Activated T-cell treated with anti-CD3 and anti-CD28 coated beads, Interleukin-2, amount 50 U/mL, for 72 hours (primary cell): ENCODE measurements at regions not wholly inside any gene's neighbourhood (a gene's known extent, or its start where the extent isn't known, plus 50 kb on each side); places are given as distances from the start of the nearest gene placed in this dataset.

Experiments
- ATAC-seq, 2 donors: fragments of 150-1000 bp; cut with Tn5 transposase; replicated peaks in 1 of 2; 2 replicates each; pipeline ENCODE4 v1.10.0; 2021; ENCODE audit warnings: moderate library complexity in 2 of 2, mild to moderate bottlenecking in 1 of 2
- DNase-seq, 2 donors: peaks; one replicate each; pipeline ENCODE4 v3.0.0; 2021 to 2022; ENCODE audit warnings: mixed read lengths in 1 of 2
- H3K27ac Mint-ChIP-seq: one replicate; pipeline ENCODE4 v1.8.0; 2022; ENCODE audit warnings: mild to moderate bottlenecking, moderate library complexity, mixed read lengths
- H3K27me3 Mint-ChIP-seq: one replicate; pipeline ENCODE4 v1.8.0; 2022; ENCODE audit warnings: low read depth, mixed read lengths
- H3K36me3 Mint-ChIP-seq, 2 donors: one replicate each; pipeline ENCODE4 v1.8.0; 2022; ENCODE audit warnings: mixed read lengths in 2 of 2, mild to moderate bottlenecking in 1 of 2; ENCODE audit not compliant: insufficient read depth in 2 of 2
- H3K4me1 Mint-ChIP-seq: one replicate; pipeline ENCODE4 v1.8.0; 2022; ENCODE audit warnings: low read depth, mixed read lengths
- H3K4me3 Mint-ChIP-seq, 2 donors: one replicate each; pipeline ENCODE4 v1.8.0; 2022; ENCODE audit warnings: mild to moderate bottlenecking in 2 of 2, mixed read lengths in 2 of 2, moderate library complexity in 2 of 2
- H3K9me3 Mint-ChIP-seq, 2 donors: one replicate each; pipeline ENCODE4 v1.8.0; 2022; ENCODE audit warnings: mixed read lengths in 2 of 2

DNA sequence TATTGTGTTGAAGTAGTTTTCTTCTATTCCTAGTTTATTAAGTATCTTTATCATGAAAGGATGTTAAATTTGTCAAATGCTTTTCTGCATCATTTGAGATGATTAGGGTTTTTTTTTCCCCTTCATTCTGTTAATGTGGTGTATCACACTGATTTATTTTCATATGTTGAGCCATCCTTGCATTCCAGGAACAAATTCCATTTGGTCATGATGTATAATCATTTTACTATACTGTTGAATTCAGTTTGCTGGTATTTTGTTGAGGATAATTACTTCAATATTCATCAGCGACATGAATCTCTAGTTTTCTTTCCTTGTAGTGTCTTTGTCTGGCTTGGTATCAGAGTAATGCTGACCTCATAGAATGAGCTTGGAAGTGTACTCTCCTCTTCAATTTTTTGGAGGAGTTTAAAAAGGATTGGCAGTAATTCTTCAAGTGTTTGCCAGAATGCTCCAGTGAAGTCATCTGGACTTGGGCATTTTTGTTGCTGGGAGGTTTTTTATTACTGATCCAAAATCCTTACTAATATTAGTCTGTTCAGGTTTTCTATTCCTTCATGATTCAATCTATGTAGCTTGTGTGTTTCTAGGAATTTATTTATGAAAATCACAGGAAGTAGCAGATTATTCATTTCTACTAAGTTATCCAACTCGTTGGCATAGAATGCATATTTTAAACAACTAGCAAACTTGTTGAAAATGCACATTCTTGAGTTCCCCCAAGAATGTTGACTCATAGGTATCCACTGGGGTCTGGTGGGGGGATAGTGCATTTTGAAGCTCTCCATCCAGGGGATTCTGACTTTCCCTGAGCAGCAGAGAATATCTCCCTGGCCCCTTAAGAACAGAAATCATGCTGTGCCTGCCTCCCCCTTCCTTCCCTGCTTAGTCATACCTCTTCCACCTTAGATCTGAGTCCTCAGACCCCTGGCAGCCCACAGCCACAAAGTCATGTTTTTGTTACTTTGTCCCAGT is 187.1 kb downstream of the BMP7 start:
- Mint-ChIP-seq H3K27me3 (peaks cover 6% of the 10 kb centered on the region), H3K9me3 (peaks cover 12 to 17% of the 10 kb centered on the region in 2 donors)

DNA sequence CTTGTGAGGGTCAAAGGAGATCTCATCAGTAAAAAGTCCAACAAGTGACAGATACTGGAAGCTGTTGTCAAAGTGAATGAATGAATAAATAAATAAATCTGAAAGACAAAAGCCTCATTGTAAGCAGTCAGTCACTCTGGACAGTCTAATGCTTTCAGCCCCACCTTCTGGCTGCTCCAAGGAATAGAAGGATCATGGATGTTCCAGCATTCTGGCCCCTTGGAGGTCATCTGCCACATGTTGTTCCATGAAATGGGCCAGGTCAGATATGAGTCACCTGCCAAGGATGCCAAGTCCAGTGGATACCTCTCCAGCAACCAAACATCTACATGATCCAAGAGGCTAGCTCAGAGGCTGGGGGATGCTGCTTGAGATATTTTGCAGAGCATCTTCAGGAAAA is 185.6 kb downstream of the BMP7 start:
- H3K4me3 Mint-ChIP-seq, result no peak overlapping the region
- peaks cover 9 to 17% of the 10 kb centered on the region in 2 donors for H3K9me3 Mint-ChIP-seq
- H3K27me3 Mint-ChIP-seq, result peaks cover 6% of the 10 kb centered on the region
- no peak overlapping the region for H3K27ac Mint-ChIP-seq
- DNase-seq (no peak), ATAC-seq (no peak)
- H3K4me1 Mint-ChIP-seq, result no peaks in the 10 kb centered on the region
- H3K36me3 Mint-ChIP-seq, result peaks cover 0 to 4% of the 10 kb centered on the region in 2 donors

More for the DNA sequence above, 187.1 kb downstream of the BMP7 start:
- DNase-seq, result no peak
- ATAC-seq, result no peak
- Mint-ChIP-seq H3K27ac (no peak overlapping the region), H3K4me1 (no peaks in the 10 kb centered on the region), H3K36me3 (peaks cover 0 to 4% of the 10 kb centered on the region in 2 donors), H3K4me3 (no peak overlapping the region)

DNA sequence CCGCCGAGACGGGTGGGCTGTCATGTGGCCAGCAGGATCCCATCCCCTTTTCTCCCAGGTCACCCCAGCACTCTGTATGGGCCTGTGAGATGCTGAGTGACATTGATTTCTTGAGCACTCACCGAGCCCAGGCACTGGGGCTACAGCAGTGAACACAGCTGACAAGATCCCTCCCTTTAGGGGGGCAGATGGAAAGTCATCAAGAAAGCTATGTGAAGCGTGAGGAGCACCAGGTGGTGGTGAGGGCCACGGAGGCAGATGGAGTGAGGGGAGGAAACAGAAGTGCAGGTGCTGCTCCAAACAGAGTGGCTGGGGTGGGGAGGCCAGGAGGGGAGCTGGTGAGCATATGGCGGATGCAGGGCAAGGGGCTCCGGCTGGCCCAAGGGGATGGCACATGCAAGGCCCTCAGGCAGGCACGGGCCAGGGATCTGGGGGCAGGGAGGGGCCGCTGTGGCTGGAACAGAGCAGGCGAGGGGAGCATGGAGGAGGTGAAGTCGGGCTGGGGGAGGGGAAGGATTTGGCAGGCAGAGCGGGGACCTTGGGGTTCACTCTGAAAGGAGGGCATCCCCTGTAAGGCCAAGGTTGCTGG is 184.0 kb downstream of the BMP7 start:
- Mint-ChIP-seq H3K4me3 (no peak overlapping the region), H3K9me3 (peaks cover 7 to 15% of the 10 kb centered on the region in 2 donors), H3K27me3 (peaks cover 7% of the 10 kb centered on the region), H3K27ac (no peak overlapping the region), H3K36me3 (no peaks in the 10 kb centered on the region), H3K4me1 (no peaks in the 10 kb centered on the region)
- ATAC-seq (no peak), DNase-seq (no peak)

DNA sequence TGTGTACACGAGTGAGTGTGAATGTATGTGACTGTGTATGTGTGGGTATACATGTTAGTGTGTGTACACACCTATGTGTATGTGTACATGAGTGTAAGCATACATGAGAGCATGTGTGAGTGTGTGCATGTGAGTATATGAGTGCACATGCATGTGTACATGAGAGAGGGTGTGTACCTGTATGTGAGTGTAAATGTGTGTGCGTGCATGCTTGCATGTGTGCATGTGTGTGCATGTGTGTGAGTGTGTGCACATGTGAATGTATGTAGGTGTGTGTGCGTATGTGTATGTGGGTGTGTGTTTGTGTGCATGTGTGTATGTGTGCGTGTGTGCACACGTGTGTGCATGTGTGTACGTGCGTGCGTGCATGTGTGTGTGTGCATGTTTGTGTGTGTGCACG is 183.4 kb downstream of the BMP7 start:
- Mint-ChIP-seq H3K36me3 (no peaks in the 10 kb centered on the region), H3K27ac (no peak overlapping the region), H3K27me3 (peaks cover 13% of the 10 kb centered on the region), H3K4me3 (no peak overlapping the region), H3K9me3 (peaks cover 6 to 13% of the 10 kb centered on the region in 2 donors), H3K4me1 (no peaks in the 10 kb centered on the region)
- no peak for DNase-seq
- no peak for ATAC-seq

DNA sequence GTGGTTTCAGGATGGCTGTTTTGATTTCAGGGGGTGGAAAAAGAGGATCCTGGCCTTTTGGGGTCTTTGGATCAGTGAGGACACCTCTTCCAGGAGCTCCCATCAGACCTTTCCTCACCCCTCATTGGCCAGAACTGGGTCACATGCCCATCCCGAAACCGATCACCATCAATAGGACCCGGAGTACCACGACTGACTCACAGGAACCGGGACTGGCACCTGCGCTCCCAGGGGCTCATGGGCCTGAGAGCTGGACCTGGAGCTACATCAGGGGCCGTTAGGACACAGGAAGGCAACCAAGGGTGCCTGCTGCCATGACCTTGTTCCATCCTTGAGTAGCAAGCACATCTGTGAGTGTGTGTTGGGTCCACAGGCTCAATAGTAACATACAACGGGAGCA is 180.4 kb downstream of the BMP7 start:
- DNase-seq, result no peak

DNA sequence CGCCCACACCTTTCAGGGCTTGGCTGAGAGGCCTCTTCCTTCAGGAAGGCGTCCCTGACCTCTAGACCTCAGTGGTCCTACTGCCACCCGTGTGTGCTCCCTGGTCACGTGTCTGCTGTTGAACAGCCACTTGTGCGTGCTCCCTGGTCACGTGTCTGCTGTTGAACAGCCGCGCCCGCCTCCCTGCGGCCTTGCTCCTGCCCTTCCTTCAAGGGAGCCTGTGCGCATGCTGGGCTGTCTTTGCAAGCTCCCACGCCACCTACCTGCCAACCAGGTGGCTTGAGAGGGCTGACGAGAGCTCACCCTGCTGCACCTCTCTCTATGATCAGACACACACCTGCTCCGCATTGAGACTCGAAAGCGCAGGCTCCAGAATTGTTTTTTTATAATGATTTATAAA is 179.3 kb downstream of the BMP7 start:
- no peak for DNase-seq
- H3K4me1 Mint-ChIP-seq, result peaks cover 9% of the 10 kb centered on the region
- peaks cover 3 to 4% of the 10 kb centered on the region in 2 donors for H3K9me3 Mint-ChIP-seq
- no peak overlapping the region for H3K4me3 Mint-ChIP-seq
- ATAC-seq, result no peak
- H3K27me3 Mint-ChIP-seq, result peaks cover 13% of the 10 kb centered on the region
- no peaks in the 10 kb centered on the region for H3K36me3 Mint-ChIP-seq
- no peak overlapping the region for H3K27ac Mint-ChIP-seq

More for the DNA sequence above, 180.4 kb downstream of the BMP7 start:
- H3K27me3 Mint-ChIP-seq, result peaks cover 13% of the 10 kb centered on the region
- no peak overlapping the region for H3K4me3 Mint-ChIP-seq
- H3K27ac Mint-ChIP-seq, result no peak overlapping the region
- no peak for ATAC-seq
- H3K36me3 Mint-ChIP-seq, result no peaks in the 10 kb centered on the region
- H3K4me1 Mint-ChIP-seq, result no peaks in the 10 kb centered on the region
- H3K9me3 Mint-ChIP-seq, result peaks cover 3 to 4% of the 10 kb centered on the region in 2 donors

DNA sequence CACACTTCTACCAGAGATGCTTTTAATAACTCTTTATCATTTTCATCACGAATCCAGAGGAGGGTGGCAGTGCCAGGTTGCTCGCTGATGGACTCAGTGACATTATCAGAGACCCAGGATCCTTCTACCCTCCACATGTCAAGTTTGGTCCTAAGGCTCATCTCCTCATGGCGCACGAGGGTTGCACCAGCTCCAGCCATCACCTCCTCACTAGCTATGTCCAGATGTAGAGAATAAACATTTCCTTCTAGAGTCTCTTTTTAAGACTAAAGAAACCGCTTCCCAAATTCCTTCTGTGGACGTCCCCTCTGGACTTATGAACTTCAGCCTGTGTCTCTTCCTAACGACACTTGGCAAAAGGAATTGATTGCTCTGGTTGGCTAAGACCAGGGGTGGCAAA is 178.7 kb downstream of the BMP7 start:
- no peaks in the 10 kb centered on the region for H3K36me3 Mint-ChIP-seq
- peaks cover 3 to 4% of the 10 kb centered on the region in 2 donors for H3K9me3 Mint-ChIP-seq

DNA sequence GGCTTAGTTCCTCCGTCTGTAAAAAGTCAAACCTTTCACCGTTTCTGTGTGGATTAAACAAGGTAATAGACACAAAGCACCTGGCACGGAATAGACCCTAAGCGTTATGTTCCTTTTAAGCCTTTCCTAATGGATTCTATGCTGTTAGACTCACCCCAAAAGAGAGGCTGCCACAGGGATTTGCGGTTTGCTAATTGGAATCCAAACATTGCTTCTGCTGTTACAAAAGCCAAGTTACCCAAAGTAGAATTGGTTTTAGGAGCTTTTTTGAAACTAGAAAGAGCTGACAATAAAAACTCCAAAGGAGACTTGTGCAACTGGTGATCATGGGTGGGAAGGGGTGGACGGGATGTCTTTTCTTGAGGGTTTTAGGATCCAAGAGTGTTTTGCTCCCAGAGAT is 178.0 kb downstream of the BMP7 start:
- DNase-seq (no peak), ATAC-seq (no peak)
- Mint-ChIP-seq H3K36me3 (no peaks in the 10 kb centered on the region), H3K9me3 (no peaks in the 10 kb centered on the region), H3K27ac (no peak overlapping the region), H3K4me3 (no peak overlapping the region), H3K4me1 (peaks cover 14% of the 10 kb centered on the region), H3K27me3 (peaks cover 7% of the 10 kb centered on the region)

More for the DNA sequence above, 178.7 kb downstream of the BMP7 start:
- H3K4me3 Mint-ChIP-seq, result no peak overlapping the region
- DNase-seq (no peak), ATAC-seq (no peak)
- H3K4me1 Mint-ChIP-seq, result peaks cover 14% of the 10 kb centered on the region
- no peak overlapping the region for H3K27ac Mint-ChIP-seq
- peaks cover 13% of the 10 kb centered on the region for H3K27me3 Mint-ChIP-seq

DNA sequence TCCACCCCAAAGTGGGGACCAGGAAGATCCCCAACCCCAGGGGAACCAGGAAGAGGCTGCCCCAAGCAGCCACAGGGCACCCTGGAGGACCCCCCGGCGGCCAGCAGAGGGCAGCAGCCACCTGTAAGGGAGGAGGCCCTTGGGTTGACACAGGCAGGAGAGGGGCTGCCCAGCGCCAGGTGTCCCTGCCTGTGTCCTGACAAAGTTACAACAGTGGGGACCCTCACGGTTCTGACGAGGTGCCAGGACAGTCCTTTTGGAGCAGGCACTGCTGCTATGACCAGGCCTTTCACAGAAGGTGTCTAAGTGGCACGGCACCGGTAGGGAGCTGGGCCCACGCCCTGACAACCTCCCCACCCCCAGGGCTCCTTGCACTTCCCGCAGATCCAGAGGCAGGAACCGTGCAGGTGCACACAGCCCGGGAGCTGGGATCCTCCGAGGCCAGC is 176.7 kb downstream of the BMP7 start:
- Mint-ChIP-seq H3K36me3 (no peaks in the 10 kb centered on the region), H3K27ac (no peak overlapping the region), H3K4me1 (peaks cover 14% of the 10 kb centered on the region), H3K9me3 (no peaks in the 10 kb centered on the region), H3K4me3 (no peak overlapping the region), H3K27me3 (peaks cover 7% of the 10 kb centered on the region)
- ATAC-seq (peak; percentile 81 to 83), DNase-seq (peak; percentile 79 to 84)

DNA sequence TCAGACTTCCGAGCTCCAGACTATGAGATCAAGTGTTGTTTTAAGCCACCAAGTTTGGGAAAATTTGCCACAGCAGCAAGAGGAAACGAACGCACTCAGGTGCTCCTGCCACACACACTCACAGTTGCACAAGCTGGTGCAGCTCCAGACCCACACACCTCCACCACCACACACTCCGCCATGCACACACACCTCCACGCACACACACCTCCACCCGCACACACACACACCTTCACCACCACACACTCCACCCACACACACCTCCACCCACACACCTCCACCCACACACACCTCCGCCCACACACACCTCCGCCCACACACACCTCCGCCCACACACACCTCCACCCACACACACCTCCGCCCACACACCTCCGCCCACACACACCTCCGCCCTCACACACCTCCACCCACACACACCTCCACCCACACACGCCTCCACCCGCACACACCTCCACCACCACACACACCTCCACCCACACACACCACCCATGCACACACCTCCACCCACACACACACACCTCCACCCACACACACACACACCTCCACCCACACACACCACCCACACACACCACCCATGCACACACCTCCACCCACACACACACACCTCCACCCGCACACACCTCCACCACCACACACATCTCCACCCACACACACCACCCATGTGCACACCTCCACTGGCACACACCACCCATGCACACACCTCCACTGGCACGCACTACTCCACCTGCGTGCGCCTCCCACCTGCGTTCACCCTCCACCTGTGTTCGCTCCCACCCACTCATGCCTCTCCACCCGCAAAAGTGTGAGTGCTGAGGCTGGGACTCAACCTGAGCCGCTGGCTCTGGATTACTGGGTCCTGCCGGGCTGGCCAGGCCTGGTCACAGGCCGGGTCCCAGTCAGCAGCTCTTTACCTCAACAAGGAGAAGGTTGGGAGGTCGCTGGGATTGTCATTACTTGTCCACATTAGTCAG is 175.6 kb downstream of the BMP7 start:
- Mint-ChIP-seq H3K36me3 (no peaks in the 10 kb centered on the region), H3K9me3 (no peaks in the 10 kb centered on the region), H3K27me3 (peaks cover 7% of the 10 kb centered on the region), H3K4me1 (peaks cover 14% of the 10 kb centered on the region), H3K27ac (peak overlapping the region; percentile 74), H3K4me3 (no peak overlapping the region)
- DNase-seq (peak in 1 of 2 donors; percentile 7), ATAC-seq (peak; percentile 16 to 35)

DNA sequence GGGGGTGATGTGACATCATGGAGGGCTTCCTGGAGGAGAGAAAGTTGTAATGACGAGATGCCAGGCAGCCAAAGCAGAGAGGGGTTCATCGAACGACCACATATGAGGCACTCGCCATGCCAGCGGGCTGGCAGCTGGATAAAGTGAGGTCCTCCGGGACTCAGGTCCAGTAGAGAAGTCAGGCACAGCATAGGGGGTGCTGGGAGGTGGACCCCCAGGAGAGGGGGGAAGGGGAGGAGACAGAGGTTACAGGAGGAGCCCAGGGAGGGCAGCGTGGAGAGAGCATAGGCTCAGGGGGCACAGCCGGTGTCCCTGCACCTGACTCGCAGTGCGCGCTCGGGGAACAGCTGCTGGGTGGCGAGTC is 174.7 kb downstream of the BMP7 start:
- Mint-ChIP-seq H3K4me1 (peaks cover 14% of the 10 kb centered on the region), H3K4me3 (no peak overlapping the region), H3K36me3 (no peaks in the 10 kb centered on the region), H3K9me3 (no peaks in the 10 kb centered on the region), H3K27me3 (peaks cover 12% of the 10 kb centered on the region), H3K27ac (no peak overlapping the region)
- ATAC-seq (peak; percentile 17 to 40), DNase-seq (no peak)

DNA sequence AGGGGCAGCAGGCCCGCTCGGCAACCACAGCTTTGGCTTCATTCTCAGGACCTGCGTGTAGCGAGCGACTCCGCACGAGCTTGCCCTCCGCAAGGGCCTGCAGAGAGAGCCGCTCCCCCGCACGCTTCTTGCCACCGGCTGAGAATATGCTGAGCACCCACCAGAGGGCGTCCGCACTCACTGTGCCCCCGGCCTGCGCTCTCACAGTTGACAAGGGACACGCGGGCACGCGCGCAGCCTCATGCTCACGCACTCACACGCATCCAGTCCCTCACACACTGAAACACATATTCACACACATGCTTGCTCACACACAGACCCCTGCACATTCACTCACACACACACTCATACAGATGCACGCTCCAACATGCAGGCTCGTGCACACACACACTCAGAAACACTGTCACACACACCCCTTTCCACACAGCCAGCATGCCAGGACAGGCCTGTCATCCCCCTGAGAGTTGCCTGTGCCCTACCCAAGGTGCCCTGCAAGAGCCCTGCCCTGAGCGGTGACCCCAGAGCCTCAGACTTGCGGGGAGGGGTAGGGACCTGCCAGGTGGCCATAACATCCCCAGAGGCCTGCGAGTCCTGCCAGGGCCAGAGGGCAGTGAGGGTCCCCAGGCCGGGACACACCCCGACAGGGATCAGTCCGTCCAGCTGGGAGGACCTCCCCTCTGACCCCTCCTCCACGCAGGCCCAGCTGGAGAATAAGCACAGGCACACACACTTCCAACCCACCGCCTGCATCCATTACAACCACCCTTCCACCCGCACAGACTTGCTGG is 174.1 kb downstream of the BMP7 start:
- Mint-ChIP-seq H3K27me3 (peaks cover 12% of the 10 kb centered on the region), H3K36me3 (no peaks in the 10 kb centered on the region), H3K27ac (no peak overlapping the region), H3K4me1 (peaks cover 14% of the 10 kb centered on the region), H3K4me3 (no peak overlapping the region), H3K9me3 (no peaks in the 10 kb centered on the region)
- DNase-seq, result peak; percentile 60 to 69
- peak; percentile 69 to 79 for ATAC-seq
